Vagina (tissue), 2 donors: ENCODE measurements at regions not wholly inside any gene's neighbourhood (a gene's known extent, or its start where the extent isn't known, plus 50 kb on each side); places are given as distances from the start of the nearest gene placed in this dataset.

ENCODE experiments used
- POLR2A ChIP-seq, 2 donors: fragments of 450-650 bp; IDR thresholded peaks; one replicate each; pipeline ENCODE4 v1.6.1; 2017; ENCODE audit warnings: antibody characterized with exemption in 2 of 2, mild to moderate bottlenecking in 2 of 2, moderate library complexity in 2 of 2
- POLR2AphosphoS5 ChIP-seq, 2 donors: sonication (generic); formaldehyde crosslinking; IDR thresholded peaks; one replicate each; pipeline ENCODE4 v1.9.0; 2017; ENCODE audit warnings: antibody characterized with exemption in 2 of 2, mild to moderate bottlenecking in 2 of 2, low read depth in 1 of 2; ENCODE audit not compliant: insufficient read depth in 1 of 2
- TF ChIP-seq, protein P1 (sequence below), 3 experiments: fragments of 450-650 bp in 2 of 3; fragments of 200-600 bp in 1 of 3; sonication (generic) in 1 of 3; IDR thresholded peaks; one replicate each; pipeline ENCODE4 v1.5.1; 2017 to 2019; ENCODE audit warnings: antibody characterized with exemption in 3 of 3, mild to moderate bottlenecking in 2 of 3, moderate library complexity in 2 of 3

DNA sequence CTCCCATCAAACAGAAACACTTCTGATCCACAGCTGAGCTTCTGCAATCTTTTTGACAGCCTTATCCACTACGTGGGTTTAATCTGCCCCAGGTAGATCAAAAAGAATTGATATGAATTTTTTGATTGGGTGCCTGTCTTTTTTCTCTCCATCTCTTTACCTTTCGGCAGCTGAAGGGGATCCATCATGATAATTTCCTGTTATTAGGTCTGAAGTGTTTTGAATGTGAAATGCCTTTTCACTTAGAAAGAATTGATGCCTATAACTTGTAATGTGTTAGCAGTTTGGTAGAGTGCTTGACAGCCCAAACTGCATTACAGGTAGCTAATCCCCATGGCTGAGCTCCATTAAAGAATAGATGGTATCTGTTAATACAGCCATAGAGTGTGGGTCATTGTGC is 745.4 kb downstream of the TLR4 start:
- TF ChIP-seq, protein P1, sequence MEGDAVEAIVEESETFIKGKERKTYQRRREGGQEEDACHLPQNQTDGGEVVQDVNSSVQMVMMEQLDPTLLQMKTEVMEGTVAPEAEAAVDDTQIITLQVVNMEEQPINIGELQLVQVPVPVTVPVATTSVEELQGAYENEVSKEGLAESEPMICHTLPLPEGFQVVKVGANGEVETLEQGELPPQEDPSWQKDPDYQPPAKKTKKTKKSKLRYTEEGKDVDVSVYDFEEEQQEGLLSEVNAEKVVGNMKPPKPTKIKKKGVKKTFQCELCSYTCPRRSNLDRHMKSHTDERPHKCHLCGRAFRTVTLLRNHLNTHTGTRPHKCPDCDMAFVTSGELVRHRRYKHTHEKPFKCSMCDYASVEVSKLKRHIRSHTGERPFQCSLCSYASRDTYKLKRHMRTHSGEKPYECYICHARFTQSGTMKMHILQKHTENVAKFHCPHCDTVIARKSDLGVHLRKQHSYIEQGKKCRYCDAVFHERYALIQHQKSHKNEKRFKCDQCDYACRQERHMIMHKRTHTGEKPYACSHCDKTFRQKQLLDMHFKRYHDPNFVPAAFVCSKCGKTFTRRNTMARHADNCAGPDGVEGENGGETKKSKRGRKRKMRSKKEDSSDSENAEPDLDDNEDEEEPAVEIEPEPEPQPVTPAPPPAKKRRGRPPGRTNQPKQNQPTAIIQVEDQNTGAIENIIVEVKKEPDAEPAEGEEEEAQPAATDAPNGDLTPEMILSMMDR (IDR thresholded peaks at IDR 0.05) = no peak
- TF ChIP-seq POLR2AphosphoS5 (IDR thresholded peaks at IDR 0.05; ENCODE audit: insufficient read depth in 1 of 2, low read depth in 1 of 2) (no peak), POLR2A (IDR thresholded peaks at IDR 0.05) (no peak)
